GM23338 (cell line): ENCODE measurements at regions not wholly inside any gene's neighbourhood (a gene's known extent, or its start where the extent isn't known, plus 50 kb on each side); places are given as distances from the start of the nearest gene placed in this dataset.

Experiments
- ATAC-seq: fragments of 200-7000 bp; cut with Tn5 transposase; 3 replicates; pipeline ENCODE4 v1.9.1; 2020
- DNase-seq: peaks from one replicate; pipeline ENCODE4 v3.0.0-alpha.2; 2015; ENCODE audit warnings: low spot score
- H2AFZ ChIP-seq: fragments of 200-600 bp; sonication (generic); 2 replicates; pipeline ENCODE4 v1.8.0; 2016; ENCODE audit warnings: antibody characterized with exemption, mild to moderate bottlenecking, moderate library complexity
- H3F3A ChIP-seq: fragments of 200-600 bp; sonication (generic); replicated peaks from 2 replicates; pipeline ENCODE4 v1.8.0; 2017; ENCODE audit warnings: antibody characterized with exemption, mixed run types, low read depth
- H3K27ac ChIP-seq: fragments of 200-600 bp; sonication (generic); 2 replicates; pipeline ENCODE4 v1.6.1; 2016; ENCODE audit warnings: low read depth
- H3K27me3 ChIP-seq: fragments of 200-600 bp; sonication (generic); 2 replicates; pipeline ENCODE4 v1.8.0; 2016; ENCODE audit warnings: mild to moderate bottlenecking, mixed run types, moderate library complexity; ENCODE audit not compliant: insufficient read depth
- H3K36me3 ChIP-seq: fragments of 200-600 bp; sonication (generic); 2 replicates; pipeline ENCODE4 v1.8.0; 2016; ENCODE audit warnings: mild to moderate bottlenecking; ENCODE audit not compliant: insufficient read depth
- H3K4me1 ChIP-seq: fragments of 200-600 bp; sonication (generic); 2 replicates; pipeline ENCODE4 v1.8.0; 2016; ENCODE audit warnings: mild to moderate bottlenecking, moderate library complexity; ENCODE audit not compliant: insufficient read depth
- H3K4me2 ChIP-seq: fragments of 200-600 bp; sonication (generic); 2 replicates; pipeline ENCODE4 v1.7.1; 2017; ENCODE audit warnings: mixed run types
- H3K4me3 ChIP-seq: fragments of 200-600 bp; sonication (generic); 2 replicates; pipeline ENCODE4 v1.6.1; 2016; ENCODE audit warnings: mixed run types
- H3K79me2 ChIP-seq: fragments of 200-600 bp; sonication (generic); replicated peaks from 2 replicates; pipeline ENCODE4 v1.8.0; 2017; ENCODE audit warnings: mild to moderate bottlenecking; ENCODE audit not compliant: insufficient read depth
- H3K9me2 ChIP-seq: fragments of 200-600 bp; sonication (generic); 2 replicates; pipeline ENCODE4 v1.8.0; 2017; ENCODE audit not compliant: insufficient read depth
- H4K20me1 ChIP-seq: fragments of 200-600 bp; sonication (generic); replicated peaks from 2 replicates; pipeline ENCODE4 v1.8.0; 2017; ENCODE audit warnings: mild to moderate bottlenecking; ENCODE audit not compliant: insufficient read depth
- H3K27ac Mint-ChIP-seq: 2 replicates; pipeline ENCODE4 v1.8.0; 2020; ENCODE audit warnings: inconsistent platforms, mild to moderate bottlenecking, moderate library complexity, mixed read lengths
- H3K27me3 Mint-ChIP-seq: 3 replicates; pipeline ENCODE4 v1.8.0; 2022; ENCODE audit warnings: low read depth, mild to moderate bottlenecking, moderate library complexity, mixed read lengths, inconsistent platforms; ENCODE audit not compliant: insufficient read depth, poor library complexity
- H3K36me3 Mint-ChIP-seq: 3 replicates; pipeline ENCODE4 v1.8.0; 2021; ENCODE audit warnings: low read depth, mild to moderate bottlenecking, inconsistent platforms, moderate library complexity, mixed read lengths
- H3K4me1 Mint-ChIP-seq: 3 replicates; pipeline ENCODE4 v1.8.0; 2020; ENCODE audit warnings: mild to moderate bottlenecking, inconsistent platforms, mixed read lengths
- H3K4me3 Mint-ChIP-seq: 3 replicates; pipeline ENCODE4 v1.8.0; 2021; ENCODE audit warnings: moderate library complexity, mild to moderate bottlenecking, inconsistent platforms, mixed read lengths
- H3K9me3 Mint-ChIP-seq: 3 replicates; pipeline ENCODE4 v1.8.0; 2020; ENCODE audit warnings: moderate library complexity, mild to moderate bottlenecking, inconsistent platforms, mixed read lengths
- CREB1 ChIP-seq: fragments of 250-450 bp; sonication (Bioruptor Pico); IDR thresholded peaks from 2 replicates; pipeline ENCODE4 v1.5.0; 2020; ENCODE audit warnings: low read depth, mild to moderate bottlenecking, moderate library complexity
- EZH2 ChIP-seq: fragments of 200-600 bp; sonication (generic); IDR thresholded peaks from one replicate; pipeline ENCODE4 v1.8.0; 2017; ENCODE audit warnings: antibody characterized with exemption, mild to moderate bottlenecking, low read depth; ENCODE audit not compliant: unreplicated experiment
- EZH2phosphoT487 ChIP-seq: fragments of 200-600 bp; sonication (generic); IDR thresholded peaks from one replicate; pipeline ENCODE4 v1.8.1; 2018; ENCODE audit warnings: antibody characterized with exemption; ENCODE audit not compliant: unreplicated experiment
- JUNB ChIP-seq: IDR thresholded peaks from one replicate; pipeline ENCODE4 v1.6.1; 2016; ENCODE audit warnings: antibody characterized with exemption; ENCODE audit not compliant: unreplicated experiment
- NANOG ChIP-seq: IDR thresholded peaks from 2 replicates; pipeline ENCODE4 v1.6.1; 2016; ENCODE audit warnings: antibody characterized with exemption, borderline replicate concordance
- POLR2AphosphoS5 ChIP-seq: IDR thresholded peaks from 2 replicates; pipeline ENCODE4 v1.6.1; 2016; ENCODE audit warnings: antibody characterized with exemption, low read depth
- STAT1 ChIP-seq: IDR thresholded peaks from one replicate; pipeline ENCODE4 v1.6.1; 2016; ENCODE audit warnings: antibody characterized with exemption; ENCODE audit not compliant: unreplicated experiment
- ZNF114 ChIP-seq: fragments of 250-450 bp; sonication (Bioruptor Pico); IDR thresholded peaks from 2 replicates; pipeline ENCODE4 v1.5.0; 2020; ENCODE audit warnings: mild to moderate bottlenecking, moderate library complexity
- ZNF331 ChIP-seq: fragments of 250-450 bp; sonication (Bioruptor Pico); IDR thresholded peaks from 2 replicates; pipeline ENCODE4 v1.5.0; 2020; ENCODE audit warnings: low read depth, mild to moderate bottlenecking, moderate library complexity
- TF ChIP-seq, protein P1 (sequence below), 2 experiments: fragments of 200-600 bp in 1 of 2; sonication (generic) in 1 of 2; conservative IDR thresholded peaks; 2 replicates each; pipeline versions ENCODE4 v1.5.1 to v1.6.1; 2016 to 2017; ENCODE audit warnings: antibody characterized with exemption in 2 of 2, low read depth in 2 of 2, mild to moderate bottlenecking in 2 of 2, moderate library complexity in 1 of 2
- TF ChIP-seq, protein P2 (sequence below): IDR thresholded peaks from 2 replicates; pipeline ENCODE4 v1.6.1; 2016; ENCODE audit warnings: antibody characterized with exemption
- TF ChIP-seq, protein P3 (sequence below): fragments of 250-450 bp; sonication (Bioruptor Pico); IDR thresholded peaks from 2 replicates; pipeline ENCODE4 v1.5.0; 2020; ENCODE audit warnings: mild to moderate bottlenecking, moderate library complexity
- TF ChIP-seq, protein P4 (sequence below): IDR thresholded peaks from one replicate; pipeline ENCODE4 v1.6.1; 2018; ENCODE audit warnings: antibody characterized with exemption; ENCODE audit not compliant: unreplicated experiment

- Histone ChIP-seq H3K9me2 (no peaks in the 10 kb centered on the region), H3K36me3 (no peaks in the 10 kb centered on the region), H3F3A (no peaks in the 10 kb centered on the region), H3K4me2 (no peak overlapping the region), H3K4me1 (no peaks in the 10 kb centered on the region), H3K79me2 (no peaks in the 10 kb centered on the region), H3K4me3 (no peak overlapping the region), H4K20me1 (no peaks in the 10 kb centered on the region), H2AFZ (no peak overlapping the region), H3K27ac (no peak overlapping the region), H3K27me3 (no peaks in the 10 kb centered on the region)
- Mint-ChIP-seq H3K27ac (no peak overlapping the region), H3K4me3 (no peak overlapping the region), H3K27me3 (peaks cover 8% of the 10 kb centered on the region), H3K9me3 (no peaks in the 10 kb centered on the region), H3K36me3 (no peaks in the 10 kb centered on the region), H3K4me1 (peaks cover 2% of the 10 kb centered on the region)
- TF ChIP-seq EZH2, result no peak
- TF ChIP-seq EZH2phosphoT487, result no peak
- TF ChIP-seq, protein P1, sequence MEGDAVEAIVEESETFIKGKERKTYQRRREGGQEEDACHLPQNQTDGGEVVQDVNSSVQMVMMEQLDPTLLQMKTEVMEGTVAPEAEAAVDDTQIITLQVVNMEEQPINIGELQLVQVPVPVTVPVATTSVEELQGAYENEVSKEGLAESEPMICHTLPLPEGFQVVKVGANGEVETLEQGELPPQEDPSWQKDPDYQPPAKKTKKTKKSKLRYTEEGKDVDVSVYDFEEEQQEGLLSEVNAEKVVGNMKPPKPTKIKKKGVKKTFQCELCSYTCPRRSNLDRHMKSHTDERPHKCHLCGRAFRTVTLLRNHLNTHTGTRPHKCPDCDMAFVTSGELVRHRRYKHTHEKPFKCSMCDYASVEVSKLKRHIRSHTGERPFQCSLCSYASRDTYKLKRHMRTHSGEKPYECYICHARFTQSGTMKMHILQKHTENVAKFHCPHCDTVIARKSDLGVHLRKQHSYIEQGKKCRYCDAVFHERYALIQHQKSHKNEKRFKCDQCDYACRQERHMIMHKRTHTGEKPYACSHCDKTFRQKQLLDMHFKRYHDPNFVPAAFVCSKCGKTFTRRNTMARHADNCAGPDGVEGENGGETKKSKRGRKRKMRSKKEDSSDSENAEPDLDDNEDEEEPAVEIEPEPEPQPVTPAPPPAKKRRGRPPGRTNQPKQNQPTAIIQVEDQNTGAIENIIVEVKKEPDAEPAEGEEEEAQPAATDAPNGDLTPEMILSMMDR (conservative IDR thresholded peaks at IDR 0.05; ENCODE audit: low read depth in 2 of 2), result no peak
- TF ChIP-seq ZNF331 (CRISPR knock-in tag), result no peak
- TF ChIP-seq STAT1, result no peak
- no peak for TF ChIP-seq ZNF114 (CRISPR knock-in tag)
- no peak for TF ChIP-seq JUNB
- TF ChIP-seq CREB1, result no peak
- TF ChIP-seq, protein P2, sequence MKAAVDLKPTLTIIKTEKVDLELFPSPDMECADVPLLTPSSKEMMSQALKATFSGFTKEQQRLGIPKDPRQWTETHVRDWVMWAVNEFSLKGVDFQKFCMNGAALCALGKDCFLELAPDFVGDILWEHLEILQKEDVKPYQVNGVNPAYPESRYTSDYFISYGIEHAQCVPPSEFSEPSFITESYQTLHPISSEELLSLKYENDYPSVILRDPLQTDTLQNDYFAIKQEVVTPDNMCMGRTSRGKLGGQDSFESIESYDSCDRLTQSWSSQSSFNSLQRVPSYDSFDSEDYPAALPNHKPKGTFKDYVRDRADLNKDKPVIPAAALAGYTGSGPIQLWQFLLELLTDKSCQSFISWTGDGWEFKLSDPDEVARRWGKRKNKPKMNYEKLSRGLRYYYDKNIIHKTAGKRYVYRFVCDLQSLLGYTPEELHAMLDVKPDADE, result no peak
- no peak for TF ChIP-seq POLR2AphosphoS5
- TF ChIP-seq, protein P3, sequence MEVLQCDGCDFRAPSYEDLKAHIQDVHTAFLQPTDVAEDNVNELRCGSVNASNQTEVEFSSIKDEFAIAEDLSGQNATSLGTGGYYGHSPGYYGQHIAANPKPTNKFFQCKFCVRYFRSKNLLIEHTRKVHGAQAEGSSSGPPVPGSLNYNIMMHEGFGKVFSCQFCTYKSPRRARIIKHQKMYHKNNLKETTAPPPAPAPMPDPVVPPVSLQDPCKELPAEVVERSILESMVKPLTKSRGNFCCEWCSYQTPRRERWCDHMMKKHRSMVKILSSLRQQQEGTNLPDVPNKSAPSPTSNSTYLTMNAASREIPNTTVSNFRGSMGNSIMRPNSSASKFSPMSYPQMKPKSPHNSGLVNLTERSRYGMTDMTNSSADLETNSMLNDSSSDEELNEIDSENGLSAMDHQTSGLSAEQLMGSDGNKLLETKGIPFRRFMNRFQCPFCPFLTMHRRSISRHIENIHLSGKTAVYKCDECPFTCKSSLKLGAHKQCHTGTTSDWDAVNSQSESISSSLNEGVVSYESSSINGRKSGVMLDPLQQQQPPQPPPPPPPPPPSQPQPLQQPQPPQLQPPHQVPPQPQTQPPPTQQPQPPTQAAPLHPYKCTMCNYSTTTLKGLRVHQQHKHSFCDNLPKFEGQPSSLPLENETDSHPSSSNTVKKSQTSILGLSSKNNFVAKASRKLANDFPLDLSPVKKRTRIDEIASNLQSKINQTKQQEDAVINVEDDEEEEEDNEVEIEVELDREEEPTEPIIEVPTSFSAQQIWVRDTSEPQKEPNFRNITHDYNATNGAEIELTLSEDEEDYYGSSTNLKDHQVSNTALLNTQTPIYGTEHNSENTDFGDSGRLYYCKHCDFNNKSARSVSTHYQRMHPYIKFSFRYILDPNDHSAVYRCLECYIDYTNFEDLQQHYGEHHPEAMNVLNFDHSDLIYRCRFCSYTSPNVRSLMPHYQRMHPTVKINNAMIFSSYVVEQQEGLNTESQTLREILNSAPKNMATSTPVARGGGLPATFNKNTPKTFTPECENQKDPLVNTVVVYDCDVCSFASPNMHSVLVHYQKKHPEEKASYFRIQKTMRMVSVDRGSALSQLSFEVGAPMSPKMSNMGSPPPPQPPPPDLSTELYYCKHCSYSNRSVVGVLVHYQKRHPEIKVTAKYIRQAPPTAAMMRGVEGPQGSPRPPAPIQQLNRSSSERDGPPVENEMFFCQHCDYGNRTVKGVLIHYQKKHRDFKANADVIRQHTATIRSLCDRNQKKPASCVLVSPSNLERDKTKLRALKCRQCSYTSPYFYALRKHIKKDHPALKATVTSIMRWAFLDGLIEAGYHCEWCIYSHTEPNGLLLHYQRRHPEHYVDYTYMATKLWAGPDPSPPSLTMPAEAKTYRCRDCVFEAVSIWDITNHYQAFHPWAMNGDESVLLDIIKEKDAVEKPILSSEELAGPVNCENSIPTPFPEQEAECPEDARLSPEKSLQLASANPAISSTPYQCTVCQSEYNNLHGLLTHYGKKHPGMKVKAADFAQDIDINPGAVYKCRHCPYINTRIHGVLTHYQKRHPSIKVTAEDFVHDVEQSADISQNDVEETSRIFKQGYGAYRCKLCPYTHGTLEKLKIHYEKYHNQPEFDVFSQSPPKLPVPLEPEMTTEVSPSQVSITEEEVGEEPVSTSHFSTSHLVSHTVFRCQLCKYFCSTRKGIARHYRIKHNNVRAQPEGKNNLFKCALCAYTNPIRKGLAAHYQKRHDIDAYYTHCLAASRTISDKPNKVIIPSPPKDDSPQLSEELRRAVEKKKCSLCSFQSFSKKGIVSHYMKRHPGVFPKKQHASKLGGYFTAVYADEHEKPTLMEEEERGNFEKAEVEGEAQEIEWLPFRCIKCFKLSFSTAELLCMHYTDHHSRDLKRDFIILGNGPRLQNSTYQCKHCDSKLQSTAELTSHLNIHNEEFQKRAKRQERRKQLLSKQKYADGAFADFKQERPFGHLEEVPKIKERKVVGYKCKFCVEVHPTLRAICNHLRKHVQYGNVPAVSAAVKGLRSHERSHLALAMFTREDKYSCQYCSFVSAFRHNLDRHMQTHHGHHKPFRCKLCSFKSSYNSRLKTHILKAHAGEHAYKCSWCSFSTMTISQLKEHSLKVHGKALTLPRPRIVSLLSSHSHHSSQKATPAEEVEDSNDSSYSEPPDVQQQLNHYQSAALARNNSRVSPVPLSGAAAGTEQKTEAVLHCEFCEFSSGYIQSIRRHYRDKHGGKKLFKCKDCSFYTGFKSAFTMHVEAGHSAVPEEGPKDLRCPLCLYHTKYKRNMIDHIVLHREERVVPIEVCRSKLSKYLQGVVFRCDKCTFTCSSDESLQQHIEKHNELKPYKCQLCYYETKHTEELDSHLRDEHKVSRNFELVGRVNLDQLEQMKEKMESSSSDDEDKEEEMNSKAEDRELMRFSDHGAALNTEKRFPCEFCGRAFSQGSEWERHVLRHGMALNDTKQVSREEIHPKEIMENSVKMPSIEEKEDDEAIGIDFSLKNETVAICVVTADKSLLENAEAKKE (CRISPR knock-in tag), result no peak
- TF ChIP-seq, protein P4, sequence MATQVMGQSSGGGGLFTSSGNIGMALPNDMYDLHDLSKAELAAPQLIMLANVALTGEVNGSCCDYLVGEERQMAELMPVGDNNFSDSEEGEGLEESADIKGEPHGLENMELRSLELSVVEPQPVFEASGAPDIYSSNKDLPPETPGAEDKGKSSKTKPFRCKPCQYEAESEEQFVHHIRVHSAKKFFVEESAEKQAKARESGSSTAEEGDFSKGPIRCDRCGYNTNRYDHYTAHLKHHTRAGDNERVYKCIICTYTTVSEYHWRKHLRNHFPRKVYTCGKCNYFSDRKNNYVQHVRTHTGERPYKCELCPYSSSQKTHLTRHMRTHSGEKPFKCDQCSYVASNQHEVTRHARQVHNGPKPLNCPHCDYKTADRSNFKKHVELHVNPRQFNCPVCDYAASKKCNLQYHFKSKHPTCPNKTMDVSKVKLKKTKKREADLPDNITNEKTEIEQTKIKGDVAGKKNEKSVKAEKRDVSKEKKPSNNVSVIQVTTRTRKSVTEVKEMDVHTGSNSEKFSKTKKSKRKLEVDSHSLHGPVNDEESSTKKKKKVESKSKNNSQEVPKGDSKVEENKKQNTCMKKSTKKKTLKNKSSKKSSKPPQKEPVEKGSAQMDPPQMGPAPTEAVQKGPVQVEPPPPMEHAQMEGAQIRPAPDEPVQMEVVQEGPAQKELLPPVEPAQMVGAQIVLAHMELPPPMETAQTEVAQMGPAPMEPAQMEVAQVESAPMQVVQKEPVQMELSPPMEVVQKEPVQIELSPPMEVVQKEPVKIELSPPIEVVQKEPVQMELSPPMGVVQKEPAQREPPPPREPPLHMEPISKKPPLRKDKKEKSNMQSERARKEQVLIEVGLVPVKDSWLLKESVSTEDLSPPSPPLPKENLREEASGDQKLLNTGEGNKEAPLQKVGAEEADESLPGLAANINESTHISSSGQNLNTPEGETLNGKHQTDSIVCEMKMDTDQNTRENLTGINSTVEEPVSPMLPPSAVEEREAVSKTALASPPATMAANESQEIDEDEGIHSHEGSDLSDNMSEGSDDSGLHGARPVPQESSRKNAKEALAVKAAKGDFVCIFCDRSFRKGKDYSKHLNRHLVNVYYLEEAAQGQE, result no peak
- no peak for TF ChIP-seq NANOG
- ATAC-seq, result no peak
- DNase-seq, result no peak
These were observed 150.4 kb downstream of the MRPL14 start for GRCh38 chr6:43976706-43977403.
